PC-9 (cell line): ENCODE measurements at regions not wholly inside any gene's neighbourhood (a gene's known extent, or its start where the extent isn't known, plus 50 kb on each side); places are given as distances from the start of the nearest gene placed in this dataset.

Source experiments
- CTCF ChIP-seq: fragments of 200-600 bp; sonication (generic); conservative IDR thresholded peaks from 2 replicates; pipeline ENCODE4 v1.6.1; 2017; ENCODE audit warnings: mixed run types, antibody characterized with exemption, mild to moderate bottlenecking, moderate library complexity
- EZH2 ChIP-seq: fragments of 200-600 bp; sonication (generic); IDR thresholded peaks from 2 replicates; pipeline ENCODE4 v1.8.0; 2017; ENCODE audit warnings: antibody characterized with exemption, low read depth

- TF ChIP-seq CTCF (no peak), EZH2 (no peak)
Measured at GRCh38 chr10:2943932-2944614, 123.3 kb upstream of the PFKP start.
